Body of pancreas (tissue), 4 donors: ENCODE measurements at regions not wholly inside any gene's neighbourhood (a gene's known extent, or its start where the extent isn't known, plus 50 kb on each side); places are given as distances from the start of the nearest gene placed in this dataset.
A peak's percentile ranks its signal among the peaks of the same experiment; 100 is the strongest.

Source experiments
- ATAC-seq: fragments of 150-250 bp; one replicate; pipeline ENCODE4 v1.9.1; 2016
- DNase-seq, 4 donors: peaks; one replicate each; pipeline ENCODE4 v3.0.0-alpha.2; 2019
- H3K27ac ChIP-seq, 4 donors: fragments of 200-600 bp; sonication (generic); 1 replicate in 3 of 4; 2 replicates in 1 of 4; pipeline versions ENCODE4 v1.5.1 to v1.6.1; 2016 to 2019; ENCODE audit warnings: mild to moderate bottlenecking in 1 of 4, mixed read lengths in 1 of 4, moderate library complexity in 1 of 4
- H3K27me3 ChIP-seq, 2 donors: fragments of 200-600 bp; sonication (generic); one replicate each; pipeline ENCODE4 v1.6.0; 2016; ENCODE audit warnings: mild to moderate bottlenecking in 1 of 2
- H3K36me3 ChIP-seq, 2 donors: fragments of 200-600 bp; sonication (generic); replicated peaks in 1 of 2; 2 replicates each; pipeline ENCODE4 v1.5.1; 2016; ENCODE audit warnings: low read depth in 2 of 2; ENCODE audit not compliant: insufficient read depth in 1 of 2
- H3K4me1 ChIP-seq: fragments of 200-600 bp; sonication (generic); one replicate; pipeline ENCODE4 v1.6.0; 2016
- H3K4me3 ChIP-seq, 2 donors: fragments of 200-600 bp; sonication (generic); 1 replicate in 1 of 2; 2 replicates in 1 of 2; pipeline ENCODE4 v1.5.1; 2016 to 2019
- H3K9me3 ChIP-seq, 3 donors: fragments of 200-600 bp; sonication (generic); 1 replicate in 2 of 3; 2 replicates in 1 of 3; pipeline ENCODE4 v1.5.1; 2016
- POLR2A ChIP-seq, 3 donors: fragments of 450-650 bp; IDR thresholded peaks; one replicate each; pipeline ENCODE4 v1.6.1; 2016; ENCODE audit warnings: antibody characterized with exemption in 3 of 3, mild to moderate bottlenecking in 2 of 3
- WGBS, 2 donors: methylation state at CpG; one replicate each; pipeline ENCODE4 v1.1.5; 2017; 5-methylcytosine and 5-hydroxymethylcytosine counted together
- intact Hi-C: fragments of 100-400 bp; cut with DNase I; formaldehyde crosslinking; loops from one replicate; pipeline ENCODE4 v1.15.1; 2023
- TF ChIP-seq, protein P1 (sequence below), 7 experiments: fragments of 450-650 bp in 4 of 7; fragments of 200-600 bp in 3 of 7; sonication (generic) in 3 of 7; IDR thresholded peaks; one replicate each; pipeline ENCODE4 v1.5.1; 2016 to 2019; ENCODE audit warnings: antibody characterized with exemption in 7 of 7

GRCh38 chr5:74255692-74256392 is 384.7 kb downstream of the ENC1 start:
- no peaks in the 10 kb centered on the region for H3K9me3 ChIP-seq
- ATAC-seq: no peak
- WGBS, 2 donors: 97 to 98% methylated on average over 6 of the region's 6 CpGs
- H3K4me1 ChIP-seq: peaks cover 16% of the 10 kb centered on the region
- TF ChIP-seq, protein P1, sequence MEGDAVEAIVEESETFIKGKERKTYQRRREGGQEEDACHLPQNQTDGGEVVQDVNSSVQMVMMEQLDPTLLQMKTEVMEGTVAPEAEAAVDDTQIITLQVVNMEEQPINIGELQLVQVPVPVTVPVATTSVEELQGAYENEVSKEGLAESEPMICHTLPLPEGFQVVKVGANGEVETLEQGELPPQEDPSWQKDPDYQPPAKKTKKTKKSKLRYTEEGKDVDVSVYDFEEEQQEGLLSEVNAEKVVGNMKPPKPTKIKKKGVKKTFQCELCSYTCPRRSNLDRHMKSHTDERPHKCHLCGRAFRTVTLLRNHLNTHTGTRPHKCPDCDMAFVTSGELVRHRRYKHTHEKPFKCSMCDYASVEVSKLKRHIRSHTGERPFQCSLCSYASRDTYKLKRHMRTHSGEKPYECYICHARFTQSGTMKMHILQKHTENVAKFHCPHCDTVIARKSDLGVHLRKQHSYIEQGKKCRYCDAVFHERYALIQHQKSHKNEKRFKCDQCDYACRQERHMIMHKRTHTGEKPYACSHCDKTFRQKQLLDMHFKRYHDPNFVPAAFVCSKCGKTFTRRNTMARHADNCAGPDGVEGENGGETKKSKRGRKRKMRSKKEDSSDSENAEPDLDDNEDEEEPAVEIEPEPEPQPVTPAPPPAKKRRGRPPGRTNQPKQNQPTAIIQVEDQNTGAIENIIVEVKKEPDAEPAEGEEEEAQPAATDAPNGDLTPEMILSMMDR (IDR thresholded peaks at IDR 0.05): no peak
- no peak for TF ChIP-seq POLR2A (IDR thresholded peaks at IDR 0.05)
- no peak overlapping the region for H3K27ac ChIP-seq
- DNase-seq: no peak
- H3K27me3 ChIP-seq: no peaks in the 10 kb centered on the region
- H3K36me3 ChIP-seq: no peaks in the 10 kb centered on the region
- intact Hi-C loops: no loop called here
- no peak overlapping the region for H3K4me3 ChIP-seq

- ATAC-seq (no peak), DNase-seq (no peak)
- Histone ChIP-seq H3K9me3 (no peaks in the 10 kb centered on the region), H3K36me3 (no peaks in the 10 kb centered on the region), H3K4me1 (peaks cover 16% of the 10 kb centered on the region), H3K4me3 (no peak overlapping the region), H3K27ac (no peak overlapping the region), H3K27me3 (no peaks in the 10 kb centered on the region)
- intact Hi-C loops: no loop called here
- no peak for TF ChIP-seq POLR2A (IDR thresholded peaks at IDR 0.05)
- TF ChIP-seq, protein P1 (IDR thresholded peaks at IDR 0.05): no peak
- 73 to 81% methylated on average over 1 of the region's 1 CpG for WGBS, 2 donors
These were observed 386.3 kb downstream of the ENC1 start for GRCh38 chr5:74254257-74254656.

DNA sequence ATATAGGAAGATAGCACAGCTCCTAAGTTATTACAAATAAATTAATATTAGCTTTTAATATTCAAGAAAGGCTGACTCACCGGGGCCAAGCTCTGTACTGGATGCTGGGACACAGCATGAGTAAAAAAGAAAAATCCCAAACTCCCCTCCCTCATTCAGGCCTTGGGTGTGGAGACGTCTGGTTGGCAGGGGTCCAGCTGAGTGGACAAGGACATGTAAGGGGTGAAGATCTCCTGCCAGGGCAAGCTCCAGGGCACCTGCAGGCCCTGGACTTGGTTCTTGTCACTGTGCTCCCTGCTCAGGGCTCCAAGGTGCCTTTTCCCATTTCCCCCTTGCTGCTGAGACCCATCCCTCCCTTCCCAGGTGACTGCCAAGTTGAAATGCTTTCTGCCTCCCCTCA is 388.5 kb downstream of the ENC1 start:
- WGBS, 2 donors: 51 to 58% methylated on average over 2 of the region's 2 CpGs
- intact Hi-C loops: no loop called here
- ATAC-seq (no peak), DNase-seq (no peak)
- no peak overlapping the region for H3K27ac ChIP-seq
- H3K4me3 ChIP-seq: no peak overlapping the region
- no peaks in the 10 kb centered on the region for H3K36me3 ChIP-seq
- TF ChIP-seq, protein P1 (IDR thresholded peaks at IDR 0.05): no peak
- no peak for TF ChIP-seq POLR2A (IDR thresholded peaks at IDR 0.05)
- no peaks in the 10 kb centered on the region for H3K27me3 ChIP-seq
- no peaks in the 10 kb centered on the region for H3K9me3 ChIP-seq
- H3K4me1 ChIP-seq: peaks cover 13% of the 10 kb centered on the region

- TF ChIP-seq, protein P1 (IDR thresholded peaks at IDR 0.05): no peak
- TF ChIP-seq POLR2A (IDR thresholded peaks at IDR 0.05): no peak
- 75 to 85% methylated on average over 6 to 9 of the region's 9 CpGs for WGBS, 2 donors
- Histone ChIP-seq H3K27ac (no peak overlapping the region), H3K9me3 (no peaks in the 10 kb centered on the region), H3K36me3 (no peaks in the 10 kb centered on the region), H3K27me3 (no peaks in the 10 kb centered on the region), H3K4me1 (peaks cover 14% of the 10 kb centered on the region), H3K4me3 (no peak overlapping the region)
- DNase-seq (peak in 1 of 4 donors; percentile 34), ATAC-seq (peak; percentile 56)
- intact Hi-C loops: no loop called here
These were observed 389.1 kb downstream of the ENC1 start for GRCh38 chr5:74251141-74252035.
